ENCODE measurements at regions not wholly inside any gene's neighbourhood (a gene's known extent, or its start where the extent isn't known, plus 50 kb on each side); places are given as distances from the start of the nearest gene placed in this dataset.

GRCh38 chr6:22145376-22145775 is 151.5 kb downstream of the PRL start:
- Histone ChIP-seq H3K79me2 (ENCODE audit: insufficient read depth, low read length) (peaks cover 71% of the 10 kb centered on the region), H3K36me3 (ENCODE audit: insufficient read depth, low read length) (no peaks in the 10 kb centered on the region), H3K4me2 (ENCODE audit: low read depth, low read length, poor library complexity, severe bottlenecking) (peak overlapping the region; percentile 94), H3K9me2 (replicated peaks; ENCODE audit: low read depth, low read length) (no peaks in the 10 kb centered on the region), H3F3A (ENCODE audit: low read depth) (peaks cover 24% of the 10 kb centered on the region), H2AFZ (ENCODE audit: low read length) (no peak overlapping the region), H4K20me1 (ENCODE audit: insufficient read depth, low read length, poor library complexity, severe bottlenecking) (peaks cover 15% of the 10 kb centered on the region), H3K9me3 (ENCODE audit: insufficient read depth, low read depth, low read length) (no peaks in the 10 kb centered on the region), H3K27me3 (ENCODE audit: insufficient read depth, low read length, poor library complexity, severe bottlenecking) (no peaks in the 10 kb centered on the region), H3K4me3 (ENCODE audit: low read length, poor library complexity, severe bottlenecking) (peak overlapping the region; percentile 91), H3K4me1 (ENCODE audit: insufficient read depth, low read length, poor library complexity, severe bottlenecking) (peaks cover 82% of the 10 kb centered on the region), H3K9ac (ENCODE audit: low read depth, low read length, poor library complexity, severe bottlenecking) (peak overlapping the region; percentile 99)
- TF ChIP-seq EZH2phosphoT487 (IDR thresholded peaks at IDR 0.05; ENCODE audit: borderline replicate concordance) (no peak), CTCF (conservative IDR thresholded peaks at IDR 0.05; ENCODE audit: low read length) (no peak)

- Histone ChIP-seq H3K79me2 (ENCODE audit: insufficient read depth, low read length) (peaks cover 75% of the 10 kb centered on the region), H3K36me3 (ENCODE audit: insufficient read depth, low read length) (no peaks in the 10 kb centered on the region), H4K20me1 (ENCODE audit: insufficient read depth, low read length, poor library complexity, severe bottlenecking) (peaks cover 19% of the 10 kb centered on the region), H3K4me2 (ENCODE audit: low read depth, low read length, poor library complexity, severe bottlenecking) (peak overlapping the region; percentile 94), H3K27me3 (ENCODE audit: insufficient read depth, low read length, poor library complexity, severe bottlenecking) (no peaks in the 10 kb centered on the region), H3K9me3 (ENCODE audit: insufficient read depth, low read depth, low read length) (no peaks in the 10 kb centered on the region), H3K4me1 (ENCODE audit: insufficient read depth, low read length, poor library complexity, severe bottlenecking) (peaks cover 80% of the 10 kb centered on the region), H3K4me3 (ENCODE audit: low read length, poor library complexity, severe bottlenecking) (peak overlapping the region; percentile 91), H3K9me2 (replicated peaks; ENCODE audit: low read depth, low read length) (no peaks in the 10 kb centered on the region), H3K9ac (ENCODE audit: low read depth, low read length, poor library complexity, severe bottlenecking) (peak overlapping the region; percentile 99), H3F3A (ENCODE audit: low read depth) (peaks cover 24% of the 10 kb centered on the region), H2AFZ (ENCODE audit: low read length) (no peak overlapping the region)
- no peak for TF ChIP-seq EZH2phosphoT487 (IDR thresholded peaks at IDR 0.05; ENCODE audit: borderline replicate concordance)
- peak; percentile 31 for TF ChIP-seq CTCF (conservative IDR thresholded peaks at IDR 0.05; ENCODE audit: low read length)
Observed at GRCh38 chr6:22145823-22146677, 150.8 kb downstream of the PRL start.

GRCh38 chr6:22146678-22146930 is 150.2 kb downstream of the PRL start:
- Histone ChIP-seq H3K9me2 (replicated peaks; ENCODE audit: low read depth, low read length) (no peaks in the 10 kb centered on the region), H3K4me2 (ENCODE audit: low read depth, low read length, poor library complexity, severe bottlenecking) (peak overlapping the region; percentile 94), H3K9me3 (ENCODE audit: insufficient read depth, low read depth, low read length) (no peaks in the 10 kb centered on the region), H3K27me3 (ENCODE audit: insufficient read depth, low read length, poor library complexity, severe bottlenecking) (no peaks in the 10 kb centered on the region), H3K36me3 (ENCODE audit: insufficient read depth, low read length) (no peaks in the 10 kb centered on the region), H3K4me1 (ENCODE audit: insufficient read depth, low read length, poor library complexity, severe bottlenecking) (peaks cover 77% of the 10 kb centered on the region), H3K4me3 (ENCODE audit: low read length, poor library complexity, severe bottlenecking) (peak overlapping the region; percentile 91), H3K79me2 (ENCODE audit: insufficient read depth, low read length) (peaks cover 76% of the 10 kb centered on the region), H3F3A (ENCODE audit: low read depth) (peaks cover 24% of the 10 kb centered on the region), H2AFZ (ENCODE audit: low read length) (no peak overlapping the region), H3K9ac (ENCODE audit: low read depth, low read length, poor library complexity, severe bottlenecking) (peak overlapping the region; percentile 99), H4K20me1 (ENCODE audit: insufficient read depth, low read length, poor library complexity, severe bottlenecking) (peaks cover 19% of the 10 kb centered on the region)
- TF ChIP-seq CTCF (conservative IDR thresholded peaks at IDR 0.05; ENCODE audit: low read length) (no peak), EZH2phosphoT487 (IDR thresholded peaks at IDR 0.05; ENCODE audit: borderline replicate concordance) (no peak)

Measured in Loucy (cell line).